Astrocyte of the spinal cord (primary cell): ENCODE measurements at regions not wholly inside any gene's neighbourhood (a gene's known extent, or its start where the extent isn't known, plus 50 kb on each side); places are given as distances from the start of the nearest gene placed in this dataset.

ENCODE experiments used
- DNase-seq: peaks from one replicate; pipeline ENCODE4 v3.0.0; 2011; ENCODE audit warnings: low read depth, low spot score
- H3K4me3 ChIP-seq: 2 replicates; pipeline ENCODE4 v1.5.1; 2011; ENCODE audit warnings: low read depth, mild to moderate bottlenecking, low read length, moderate library complexity
- CTCF ChIP-seq: IDR thresholded peaks from 2 replicates; pipeline ENCODE4 v1.5.1; 2012; ENCODE audit warnings: low read depth, mild to moderate bottlenecking, low read length, inconsistent platforms
- in situ Hi-C: cut with HindIII; loops from 2 replicates; pipeline ENCODE4 v1.10.0; 2017; ENCODE audit warnings: low sequenced_read_pairs

- in situ Hi-C loops, result no loop called here
- DNase-seq, result no peak
- no peak overlapping the region for H3K4me3 ChIP-seq
- TF ChIP-seq CTCF, result no peak
Measured at GRCh38 chr3:44125246-44125645, 116.4 kb upstream of the TOPAZ1 start.

- no peak for TF ChIP-seq CTCF
- in situ Hi-C loops, result no loop called here
- H3K4me3 ChIP-seq, result no peak overlapping the region
Measured at GRCh38 chr3:44125882-44126281, 115.8 kb upstream of the TOPAZ1 start.

GRCh38 chr3:44128057-44128775, 113.5 kb upstream of the TOPAZ1 start:
- no peak overlapping the region for H3K4me3 ChIP-seq
- in situ Hi-C loops, result no loop called here
- DNase-seq, result no peak
- TF ChIP-seq CTCF, result no peak

More at GRCh38 chr3:44125882-44126281, 115.8 kb upstream of the TOPAZ1 start:
- DNase-seq, result peak; percentile 62

- no peak for DNase-seq
- no peak overlapping the region for H3K4me3 ChIP-seq
- in situ Hi-C loops, result no loop called here
- TF ChIP-seq CTCF, result no peak
Measured at GRCh38 chr3:44130249-44130648, 111.4 kb upstream of the TOPAZ1 start.

- no peak for TF ChIP-seq CTCF
- no peak for DNase-seq
- no peak overlapping the region for H3K4me3 ChIP-seq
- in situ Hi-C loops, result no loop called here
Measured at GRCh38 chr3:44132061-44132460, 109.6 kb upstream of the TOPAZ1 start.

GRCh38 chr3:44132593-44132992, 109.1 kb upstream of the TOPAZ1 start:
- no peak for TF ChIP-seq CTCF
- no peak overlapping the region for H3K4me3 ChIP-seq
- no peak for DNase-seq
- in situ Hi-C loops, result no loop called here
